WTC11 (cell line): ENCODE measurements at regions not wholly inside any gene's neighbourhood (a gene's known extent, or its start where the extent isn't known, plus 50 kb on each side); places are given as distances from the start of the nearest gene placed in this dataset.

Experiments
- ATAC-seq: fragments of 200-7000 bp; cut with Tn5 transposase; 2 replicates; pipeline ENCODE4 v1.10.0; 2021; ENCODE audit warnings: mild to moderate bottlenecking, moderate library complexity
- CTCF ChIA-PET: fragments of 300-600 bp; sonication (Branson Sonifier 250); formaldehyde crosslinking; loops from one replicate; lab custom pipeline; 2021; ENCODE audit warnings: antibody characterized with exemption; lab: Charles Lee
- POLR2A ChIA-PET: fragments of 350-600 bp; sonication (Branson Sonifier 250); formaldehyde crosslinking; loops from one replicate; lab custom pipeline; 2021; ENCODE audit warnings: antibody characterized with exemption; lab: Charles Lee
- DNase-seq: peaks from one replicate; pipeline ENCODE4 v3.0.0; 2021; ENCODE audit warnings: low spot score
- H3K27ac Mint-ChIP-seq: 2 replicates; pipeline ENCODE4 v1.8.0; 2021; ENCODE audit warnings: mixed read lengths
- H3K27me3 Mint-ChIP-seq: 2 replicates; pipeline ENCODE4 v1.8.0; 2021; ENCODE audit warnings: low read depth, mild to moderate bottlenecking, moderate library complexity, mixed read lengths
- H3K36me3 Mint-ChIP-seq: 2 replicates; pipeline ENCODE4 v1.8.0; 2021; ENCODE audit warnings: mixed read lengths
- H3K4me1 Mint-ChIP-seq: 2 replicates; pipeline ENCODE4 v1.8.0; 2022; ENCODE audit warnings: mixed read lengths
- H3K4me3 Mint-ChIP-seq: 2 replicates; pipeline ENCODE4 v1.8.0; 2021; ENCODE audit warnings: mild to moderate bottlenecking, moderate library complexity, mixed read lengths
- H3K9me3 Mint-ChIP-seq: 2 replicates; pipeline ENCODE4 v1.8.0; 2021; ENCODE audit warnings: mixed read lengths
- CREM ChIP-seq: sonication (generic); formaldehyde crosslinking; IDR thresholded peaks from 2 replicates; pipeline ENCODE4 v1.8.1; 2022; ENCODE audit warnings: mild to moderate bottlenecking, missing genetic modification reagents, moderate library complexity
- E2F4 ChIP-seq: sonication (generic); formaldehyde crosslinking; IDR thresholded peaks from 2 replicates; pipeline ENCODE4 v1.8.1; 2022; ENCODE audit warnings: low read depth, mild to moderate bottlenecking, moderate library complexity, missing genetic modification reagents, borderline replicate concordance
- E2F5 ChIP-seq: sonication (generic); formaldehyde crosslinking; IDR thresholded peaks from 2 replicates; pipeline ENCODE4 v1.8.1; 2022; ENCODE audit warnings: mild to moderate bottlenecking, moderate library complexity, missing genetic modification reagents
- ETV6 ChIP-seq: sonication (generic); formaldehyde crosslinking; IDR thresholded peaks from 2 replicates; pipeline ENCODE4 v1.8.1; 2022; ENCODE audit warnings: mild to moderate bottlenecking, missing genetic modification reagents
- FOXJ3 ChIP-seq: sonication (generic); formaldehyde crosslinking; IDR thresholded peaks from 2 replicates; pipeline ENCODE4 v1.9.0; 2021; ENCODE audit warnings: missing genetic modification reagents, mild to moderate bottlenecking, borderline replicate concordance
- FOXP1 ChIP-seq: sonication (generic); formaldehyde crosslinking; IDR thresholded peaks from 2 replicates; pipeline ENCODE4 v1.8.0; 2022; ENCODE audit warnings: missing genetic modification reagents, mild to moderate bottlenecking, moderate library complexity, borderline replicate concordance
- FOXP4 ChIP-seq: sonication (generic); formaldehyde crosslinking; IDR thresholded peaks from 2 replicates; pipeline ENCODE4 v1.8.0; 2022; ENCODE audit warnings: mild to moderate bottlenecking, missing genetic modification reagents
- GABPB1 ChIP-seq: sonication (generic); formaldehyde crosslinking; IDR thresholded peaks from 2 replicates; pipeline ENCODE4 v1.8.1; 2023; ENCODE audit warnings: mild to moderate bottlenecking, missing genetic modification reagents
- GTF2I ChIP-seq: fragments of 250-450 bp; sonication (Bioruptor Pico); conservative IDR thresholded peaks from 2 replicates; pipeline ENCODE4 v1.4.0; 2021; ENCODE audit warnings: mild to moderate bottlenecking
- IRF1 ChIP-seq: sonication (generic); formaldehyde crosslinking; IDR thresholded peaks from 2 replicates; pipeline ENCODE4 v1.8.0; 2023; ENCODE audit warnings: missing genetic modification reagents
- JUN ChIP-seq: sonication (generic); formaldehyde crosslinking; IDR thresholded peaks from 2 replicates; pipeline ENCODE4 v1.8.0; 2023; ENCODE audit warnings: mild to moderate bottlenecking, missing genetic modification reagents
- MLX ChIP-seq: sonication (generic); formaldehyde crosslinking; IDR thresholded peaks from 2 replicates; pipeline ENCODE4 v1.8.1; 2023; ENCODE audit warnings: mild to moderate bottlenecking, missing genetic modification reagents, moderate library complexity
- MYBL2 ChIP-seq: sonication (generic); formaldehyde crosslinking; IDR thresholded peaks from 2 replicates; pipeline ENCODE4 v1.8.1; 2023; ENCODE audit warnings: mild to moderate bottlenecking, moderate library complexity, missing genetic modification reagents
- NFATC4 ChIP-seq: fragments of 250-450 bp; sonication (Bioruptor Pico); IDR thresholded peaks from 2 replicates; pipeline ENCODE4 v1.9.0; 2021; ENCODE audit warnings: mild to moderate bottlenecking
- NR2C2 ChIP-seq: sonication (generic); formaldehyde crosslinking; IDR thresholded peaks from 2 replicates; pipeline ENCODE4 v1.8.0; 2022; ENCODE audit warnings: mild to moderate bottlenecking, missing genetic modification reagents
- NR3C1 ChIP-seq: sonication (generic); formaldehyde crosslinking; conservative IDR thresholded peaks from 2 replicates; pipeline ENCODE4 v1.8.1; 2023; ENCODE audit warnings: low read depth, mild to moderate bottlenecking, missing genetic modification reagents
- PREB ChIP-seq: sonication (generic); formaldehyde crosslinking; IDR thresholded peaks from 2 replicates; pipeline ENCODE4 v1.8.1; 2022; ENCODE audit warnings: mild to moderate bottlenecking, missing genetic modification reagents, moderate library complexity, borderline replicate concordance
- SMAD3 ChIP-seq: sonication (generic); formaldehyde crosslinking; IDR thresholded peaks from 2 replicates; pipeline ENCODE4 v1.8.0; 2022; ENCODE audit warnings: missing genetic modification reagents, mild to moderate bottlenecking, borderline replicate concordance
- SOX15 ChIP-seq: fragments of 250-450 bp; sonication (Bioruptor Pico); IDR thresholded peaks from 2 replicates; pipeline ENCODE4 v1.9.0; 2021; ENCODE audit warnings: mild to moderate bottlenecking
- SP1 ChIP-seq: sonication (generic); formaldehyde crosslinking; conservative IDR thresholded peaks from 2 replicates; pipeline ENCODE4 v1.8.1; 2022; ENCODE audit warnings: missing genetic modification reagents
- TEAD1 ChIP-seq: sonication (generic); formaldehyde crosslinking; IDR thresholded peaks from 2 replicates; pipeline ENCODE4 v1.8.0; 2022; ENCODE audit warnings: mild to moderate bottlenecking, missing genetic modification reagents
- TEAD4 ChIP-seq: sonication (generic); formaldehyde crosslinking; IDR thresholded peaks from 2 replicates; pipeline ENCODE4 v1.8.0; 2022; ENCODE audit warnings: mild to moderate bottlenecking, missing genetic modification reagents
- USF2 ChIP-seq: sonication (generic); formaldehyde crosslinking; IDR thresholded peaks from 2 replicates; pipeline ENCODE4 v1.8.1; 2023; ENCODE audit warnings: mild to moderate bottlenecking, missing genetic modification reagents, moderate library complexity
- ZBTB43 ChIP-seq: sonication (generic); formaldehyde crosslinking; IDR thresholded peaks from 2 replicates; pipeline ENCODE4 v1.8.1; 2023; ENCODE audit warnings: mild to moderate bottlenecking, missing genetic modification reagents
- ZNF317 ChIP-seq: sonication (generic); formaldehyde crosslinking; IDR thresholded peaks from 2 replicates; pipeline ENCODE4 v1.8.1; 2023; ENCODE audit warnings: low read depth, mild to moderate bottlenecking, moderate library complexity, missing genetic modification reagents, borderline replicate concordance
- ZNF423 ChIP-seq: fragments of 250-450 bp; sonication (Bioruptor Pico); IDR thresholded peaks from 2 replicates; pipeline ENCODE4 v2.1.2; 2022; ENCODE audit warnings: mild to moderate bottlenecking, moderate library complexity

- TF ChIP-seq ZBTB43 = no peak
- TF ChIP-seq USF2 (CRISPR knock-in tag) = no peak
- TF ChIP-seq SMAD3 (CRISPR knock-in tag) = no peak
- TF ChIP-seq FOXP1 (CRISPR knock-in tag) = no peak
- no peak for TF ChIP-seq GTF2I (CRISPR knock-in tag)
- TF ChIP-seq NR2C2 (CRISPR knock-in tag) = no peak
- no peak for TF ChIP-seq FOXJ3 (CRISPR knock-in tag)
- no peak for TF ChIP-seq TEAD4 (CRISPR knock-in tag)
Measured at GRCh38 chr6:67496191-67496590, 1138.9 kb upstream of the ADGRB3 start (continued).

- peaks cover 2% of the 10 kb centered on the region; the same call in 1 of the 2 replicates for H3K36me3 Mint-ChIP-seq
- H3K4me1 Mint-ChIP-seq = no peaks in the 10 kb centered on the region
- H3K9me3 Mint-ChIP-seq = peaks cover 36% of the 10 kb centered on the region
- DNase-seq (no peak), ATAC-seq (no peak)
- ChIA-PET CTCF (no interaction called here), POLR2A (no interaction called here)
- TF ChIP-seq JUN (no peak), FOXP4 (CRISPR knock-in tag) (no peak), ZNF423 (CRISPR knock-in tag) (no peak), MLX (CRISPR knock-in tag) (no peak), FOXJ3 (CRISPR knock-in tag) (no peak), ZNF317 (CRISPR knock-in tag) (no peak), E2F5 (no peak), TEAD1 (no peak), ZBTB43 (no peak), SP1 (CRISPR knock-in tag) (no peak), ETV6 (no peak), GABPB1 (no peak)
- H3K4me3 Mint-ChIP-seq = no peak overlapping the region
- no peaks in the 10 kb centered on the region for H3K27me3 Mint-ChIP-seq
- no peak overlapping the region for H3K27ac Mint-ChIP-seq
Measured at GRCh38 chr6:67493682-67494081, 1141.4 kb upstream of the ADGRB3 start.

- DNase-seq (no peak), ATAC-seq (no peak)
- Mint-ChIP-seq H3K4me3 (no peak overlapping the region), H3K27me3 (no peaks in the 10 kb centered on the region), H3K27ac (no peak overlapping the region), H3K4me1 (no peaks in the 10 kb centered on the region), H3K9me3 (peaks cover 6% of the 10 kb centered on the region), H3K36me3 (peaks cover 5% of the 10 kb centered on the region; the same call in 1 of the 2 replicates)
- CTCF ChIA-PET = no interaction called here
- POLR2A ChIA-PET = no interaction called here
- TF ChIP-seq NR3C1 = no peak
- TF ChIP-seq SOX15 (CRISPR knock-in tag) = no peak
- TF ChIP-seq NFATC4 (CRISPR knock-in tag) = no peak
- no peak for TF ChIP-seq E2F4 (CRISPR knock-in tag)
- TF ChIP-seq IRF1 (CRISPR knock-in tag) = no peak
- no peak for TF ChIP-seq MYBL2 (CRISPR knock-in tag)
- TF ChIP-seq PREB (CRISPR knock-in tag) = no peak
- no peak for TF ChIP-seq CREM
Measured at GRCh38 chr6:67475700-67476099, 1159.4 kb upstream of the ADGRB3 start.
